ENCODE measurements at regions not wholly inside any gene's neighbourhood (a gene's known extent, or its start where the extent isn't known, plus 50 kb on each side); places are given as distances from the start of the nearest gene placed in this dataset.

GRCh38 chr5:72604798-72605154 lies 97.6 kb upstream of the ZNF366 start:
- WGBS, result 100% methylated on average over 2 of the region's 2 CpGs
- Histone ChIP-seq H3K4me3 (ENCODE audit: low read length) (no peak overlapping the region), H3K36me3 (ENCODE audit: insufficient read depth, low read length) (no peaks in the 10 kb centered on the region), H3K4me1 (ENCODE audit: insufficient read depth, low read length) (no peaks in the 10 kb centered on the region), H3K9ac (ENCODE audit: low read depth, low read length) (no peak overlapping the region), H3K9me3 (ENCODE audit: insufficient read depth, low read depth, low read length) (no peaks in the 10 kb centered on the region), H3K27me3 (ENCODE audit: insufficient read depth, low read length) (no peaks in the 10 kb centered on the region), H3K27ac (ENCODE audit: low read depth, low read length) (no peak overlapping the region)

GRCh38 chr5:72604111-72604797 lies 97.0 kb upstream of the ZNF366 start:
- 96% methylated on average over 11 of the region's 11 CpGs for WGBS
- H3K4me3 ChIP-seq (ENCODE audit: low read length), result no peak overlapping the region
- peaks cover 2% of the 10 kb centered on the region; the same call in 1 of the 2 replicates for H3K9me3 ChIP-seq (ENCODE audit: insufficient read depth, low read depth, low read length)
- H3K27ac ChIP-seq (ENCODE audit: low read depth, low read length), result no peak overlapping the region
- no peaks in the 10 kb centered on the region for H3K4me1 ChIP-seq (ENCODE audit: insufficient read depth, low read length)
- H3K36me3 ChIP-seq (ENCODE audit: insufficient read depth, low read length), result no peaks in the 10 kb centered on the region
- no peak overlapping the region for H3K9ac ChIP-seq (ENCODE audit: low read depth, low read length)
- H3K27me3 ChIP-seq (ENCODE audit: insufficient read depth, low read length), result no peaks in the 10 kb centered on the region

- WGBS, result 89% methylated on average over 6 of the region's 6 CpGs
- no peak overlapping the region for H3K27ac ChIP-seq (ENCODE audit: low read depth, low read length)
These were observed 95.8 kb upstream of the ZNF366 start for GRCh38 chr5:72602696-72603685.

GRCh38 chr5:72601861-72602260 lies 94.7 kb upstream of the ZNF366 start:
- Histone ChIP-seq H3K36me3 (ENCODE audit: insufficient read depth, low read length) (no peaks in the 10 kb centered on the region), H3K27ac (ENCODE audit: low read depth, low read length) (no peak overlapping the region), H3K9me3 (ENCODE audit: insufficient read depth, low read depth, low read length) (peaks cover 8% of the 10 kb centered on the region), H3K27me3 (ENCODE audit: insufficient read depth, low read length) (no peaks in the 10 kb centered on the region), H3K4me1 (ENCODE audit: insufficient read depth, low read length) (peaks cover 8% of the 10 kb centered on the region; the same call in 1 of the 2 replicates), H3K9ac (ENCODE audit: low read depth, low read length) (no peak overlapping the region), H3K4me3 (ENCODE audit: low read length) (no peak overlapping the region)
- WGBS, result 80% methylated on average over 1 of the region's 1 CpG

More at GRCh38 chr5:72602696-72603685, 95.8 kb upstream of the ZNF366 start:
- no peaks in the 10 kb centered on the region for H3K36me3 ChIP-seq (ENCODE audit: insufficient read depth, low read length)
- no peaks in the 10 kb centered on the region for H3K4me1 ChIP-seq (ENCODE audit: insufficient read depth, low read length)
- H3K4me3 ChIP-seq (ENCODE audit: low read length), result no peak overlapping the region
- H3K27me3 ChIP-seq (ENCODE audit: insufficient read depth, low read length), result no peaks in the 10 kb centered on the region
- peaks cover 8% of the 10 kb centered on the region for H3K9me3 ChIP-seq (ENCODE audit: insufficient read depth, low read depth, low read length)
- H3K9ac ChIP-seq (ENCODE audit: low read depth, low read length), result no peak overlapping the region

- Histone ChIP-seq H3K9ac (ENCODE audit: low read depth, low read length) (no peak overlapping the region), H3K27me3 (ENCODE audit: insufficient read depth, low read length) (no peaks in the 10 kb centered on the region), H3K36me3 (ENCODE audit: insufficient read depth, low read length) (no peaks in the 10 kb centered on the region), H3K4me3 (ENCODE audit: low read length) (no peak overlapping the region), H3K9me3 (ENCODE audit: insufficient read depth, low read depth, low read length) (peaks cover 8% of the 10 kb centered on the region), H3K27ac (ENCODE audit: low read depth, low read length) (no peak overlapping the region), H3K4me1 (ENCODE audit: insufficient read depth, low read length) (peaks cover 8% of the 10 kb centered on the region; the same call in 1 of the 2 replicates)
- WGBS, result 96% methylated on average over 3 of the region's 3 CpGs
These were observed 93.3 kb upstream of the ZNF366 start for GRCh38 chr5:72600391-72600981.

- Histone ChIP-seq H3K9ac (ENCODE audit: low read depth, low read length) (no peak overlapping the region), H3K27ac (ENCODE audit: low read depth, low read length) (no peak overlapping the region), H3K4me1 (ENCODE audit: insufficient read depth, low read length) (peaks cover 8% of the 10 kb centered on the region; the same call in 1 of the 2 replicates), H3K36me3 (ENCODE audit: insufficient read depth, low read length) (no peaks in the 10 kb centered on the region), H3K9me3 (ENCODE audit: insufficient read depth, low read depth, low read length) (peaks cover 8% of the 10 kb centered on the region), H3K4me3 (ENCODE audit: low read length) (no peak overlapping the region), H3K27me3 (ENCODE audit: insufficient read depth, low read length) (no peaks in the 10 kb centered on the region)
- 88% methylated on average over 5 of the region's 5 CpGs for WGBS
These were observed 92.5 kb upstream of the ZNF366 start for GRCh38 chr5:72599519-72600370.

- no peak overlapping the region for H3K4me3 ChIP-seq (ENCODE audit: low read length)
- WGBS, result 100% methylated on average over 1 of the region's 2 CpGs
- no peak overlapping the region for H3K27ac ChIP-seq (ENCODE audit: low read depth, low read length)
- H3K36me3 ChIP-seq (ENCODE audit: insufficient read depth, low read length), result no peaks in the 10 kb centered on the region
- no peaks in the 10 kb centered on the region for H3K27me3 ChIP-seq (ENCODE audit: insufficient read depth, low read length)
- no peak overlapping the region for H3K9ac ChIP-seq (ENCODE audit: low read depth, low read length)
- H3K4me1 ChIP-seq (ENCODE audit: insufficient read depth, low read length), result peaks cover 8% of the 10 kb centered on the region; the same call in 1 of the 2 replicates
- H3K9me3 ChIP-seq (ENCODE audit: insufficient read depth, low read depth, low read length), result peaks cover 8% of the 10 kb centered on the region
These were observed 91.8 kb upstream of the ZNF366 start for GRCh38 chr5:72599065-72599433.

- WGBS, result 100% methylated on average over 2 of the region's 5 CpGs
- H3K4me1 ChIP-seq (ENCODE audit: insufficient read depth, low read length), result peaks cover 8% of the 10 kb centered on the region; the same call in 1 of the 2 replicates
- H3K9ac ChIP-seq (ENCODE audit: low read depth, low read length), result no peak overlapping the region
- H3K4me3 ChIP-seq (ENCODE audit: low read length), result no peak overlapping the region
- peaks cover 8% of the 10 kb centered on the region for H3K9me3 ChIP-seq (ENCODE audit: insufficient read depth, low read depth, low read length)
- H3K36me3 ChIP-seq (ENCODE audit: insufficient read depth, low read length), result no peaks in the 10 kb centered on the region
- H3K27ac ChIP-seq (ENCODE audit: low read depth, low read length), result no peak overlapping the region
- no peaks in the 10 kb centered on the region for H3K27me3 ChIP-seq (ENCODE audit: insufficient read depth, low read length)
These were observed 91.3 kb upstream of the ZNF366 start for GRCh38 chr5:72598401-72599064.

- H3K36me3 ChIP-seq (ENCODE audit: insufficient read depth, low read length), result no peaks in the 10 kb centered on the region
- H3K27me3 ChIP-seq (ENCODE audit: insufficient read depth, low read length), result no peaks in the 10 kb centered on the region
- H3K9ac ChIP-seq (ENCODE audit: low read depth, low read length), result no peak overlapping the region
- H3K27ac ChIP-seq (ENCODE audit: low read depth, low read length), result no peak overlapping the region
- H3K9me3 ChIP-seq (ENCODE audit: insufficient read depth, low read depth, low read length), result peaks cover 8% of the 10 kb centered on the region
- WGBS, result 75% methylated on average over 5 of the region's 5 CpGs
- H3K4me1 ChIP-seq (ENCODE audit: insufficient read depth, low read length), result peaks cover 8% of the 10 kb centered on the region; the same call in 1 of the 2 replicates
- no peak overlapping the region for H3K4me3 ChIP-seq (ENCODE audit: low read length)
These were observed 90.3 kb upstream of the ZNF366 start for GRCh38 chr5:72597456-72597948.

- Histone ChIP-seq H3K9ac (ENCODE audit: low read depth, low read length) (no peak overlapping the region), H3K27ac (ENCODE audit: low read depth, low read length) (no peak overlapping the region)
- WGBS, result 96% methylated on average over 3 of the region's 3 CpGs
These were observed 89.7 kb upstream of the ZNF366 start for GRCh38 chr5:72596956-72597355.

More at GRCh38 chr5:72596956-72597355, 89.7 kb upstream of the ZNF366 start:
- H3K27me3 ChIP-seq (ENCODE audit: insufficient read depth, low read length), result no peaks in the 10 kb centered on the region
- H3K9me3 ChIP-seq (ENCODE audit: insufficient read depth, low read depth, low read length), result peaks cover 8% of the 10 kb centered on the region
- H3K4me3 ChIP-seq (ENCODE audit: low read length), result no peak overlapping the region
- peaks cover 8% of the 10 kb centered on the region; the same call in 1 of the 2 replicates for H3K4me1 ChIP-seq (ENCODE audit: insufficient read depth, low read length)
- H3K36me3 ChIP-seq (ENCODE audit: insufficient read depth, low read length), result no peaks in the 10 kb centered on the region

All from HUES64 (cell line).